GM18907 (cell line): ENCODE measurements at regions not wholly inside any gene's neighbourhood (a gene's known extent, or its start where the extent isn't known, plus 50 kb on each side); places are given as distances from the start of the nearest gene placed in this dataset.
"Not testable (repeated sequence)": the region's sequence is repeated elsewhere in the genome, so short reads cannot be mapped to it uniquely, and the experiment has no call there.

Experiments
- ATAC-seq: cut with Tn5 transposase; IDR thresholded peaks from one replicate; pipeline ENCODE4 v1.9.1; 2021; ENCODE audit warnings: mild to moderate bottlenecking, moderate library complexity; ENCODE audit not compliant: unreplicated experiment

- ATAC-seq = no peak
These were observed 88.1 kb upstream of the STMND1 start for GRCh38 chr6:17013701-17014100.

- ATAC-seq = no peak
These were observed 89.2 kb upstream of the STMND1 start for GRCh38 chr6:17012421-17013225.

DNA sequence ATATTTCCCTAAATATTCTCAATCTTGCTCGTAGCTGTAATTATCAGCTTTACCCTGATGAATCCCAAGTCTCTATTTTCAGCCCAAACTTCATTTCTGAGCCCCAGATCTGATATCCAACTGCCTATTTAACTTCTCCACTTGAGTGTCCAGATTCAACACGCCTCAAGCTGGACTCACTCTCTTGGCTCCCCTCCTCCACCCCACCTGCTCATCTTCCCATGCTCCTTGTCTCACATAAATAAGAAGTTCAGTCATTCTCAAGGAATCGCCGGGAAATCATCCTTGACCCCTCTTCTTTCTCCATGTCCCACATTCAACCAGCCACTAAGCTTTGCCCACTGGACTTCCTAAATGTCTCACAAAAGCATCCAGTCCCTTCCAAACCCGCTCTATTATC lies 89.9 kb upstream of the STMND1 start:
- no peak for ATAC-seq

DNA sequence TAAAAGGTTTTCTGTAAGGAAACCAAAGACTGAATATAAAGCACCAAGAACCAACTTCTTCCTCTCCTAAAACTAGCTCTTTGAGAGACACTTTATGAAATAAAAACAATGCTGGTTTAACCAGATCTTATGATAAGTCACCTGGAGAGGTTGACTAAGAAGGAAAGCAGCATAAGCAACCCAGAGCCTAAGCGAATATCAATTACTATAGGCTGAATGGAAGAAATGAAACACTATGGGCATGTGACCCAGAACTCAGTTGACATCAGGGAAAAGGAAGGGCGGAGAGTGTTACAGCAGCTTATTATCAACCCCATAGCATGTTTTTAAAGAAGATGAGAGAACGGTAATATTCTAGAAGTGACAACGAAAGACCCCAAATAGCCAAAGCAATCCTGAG lies 94.1 kb upstream of the STMND1 start:
- ATAC-seq = no peak

DNA sequence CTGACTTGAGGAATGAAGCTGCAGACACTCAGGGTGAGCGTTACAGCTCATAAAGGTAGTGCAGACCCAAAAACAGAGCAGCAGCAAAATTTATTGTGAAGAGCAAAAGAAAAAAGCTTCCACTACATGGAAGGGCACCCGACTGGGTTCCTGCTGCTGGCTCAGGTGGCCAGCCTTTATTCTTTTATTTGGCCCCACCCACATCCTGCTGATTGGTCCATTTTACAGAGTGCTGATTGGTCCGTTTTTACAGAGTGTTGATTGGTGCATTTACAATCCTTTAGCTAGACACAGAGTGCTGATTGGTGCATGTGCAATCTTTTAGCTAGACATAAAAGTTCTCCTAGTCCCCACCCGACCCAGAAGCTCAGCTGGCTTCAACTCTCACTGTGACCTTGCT lies 95.3 kb upstream of the STMND1 start:
- no peak for ATAC-seq

- no peak for ATAC-seq
These were observed 97.6 kb upstream of the STMND1 start for GRCh38 chr6:17004269-17004668.

- ATAC-seq = no peak
These were observed 99.7 kb upstream of the STMND1 start for GRCh38 chr6:17002123-17002522.

DNA sequence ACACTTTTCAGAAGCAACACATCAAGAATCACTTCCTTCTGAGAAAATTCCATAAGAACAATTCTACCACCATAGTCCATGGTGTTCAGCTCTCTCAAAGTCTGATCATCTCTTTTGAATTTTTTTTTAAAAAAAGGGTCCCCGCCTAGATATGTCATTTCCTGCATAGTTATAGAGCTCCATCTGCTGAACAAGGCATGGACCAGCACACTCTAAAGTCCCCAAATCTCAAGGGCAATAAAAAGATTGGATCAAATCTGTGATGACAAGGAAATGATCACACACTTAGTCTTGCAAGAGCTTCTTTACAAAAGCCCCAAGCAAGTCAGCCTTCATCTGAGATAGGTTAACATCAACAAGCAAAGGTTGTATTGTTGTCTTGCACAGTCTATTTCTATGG lies 100.7 kb upstream of the STMND1 start:
- no peak for ATAC-seq

DNA sequence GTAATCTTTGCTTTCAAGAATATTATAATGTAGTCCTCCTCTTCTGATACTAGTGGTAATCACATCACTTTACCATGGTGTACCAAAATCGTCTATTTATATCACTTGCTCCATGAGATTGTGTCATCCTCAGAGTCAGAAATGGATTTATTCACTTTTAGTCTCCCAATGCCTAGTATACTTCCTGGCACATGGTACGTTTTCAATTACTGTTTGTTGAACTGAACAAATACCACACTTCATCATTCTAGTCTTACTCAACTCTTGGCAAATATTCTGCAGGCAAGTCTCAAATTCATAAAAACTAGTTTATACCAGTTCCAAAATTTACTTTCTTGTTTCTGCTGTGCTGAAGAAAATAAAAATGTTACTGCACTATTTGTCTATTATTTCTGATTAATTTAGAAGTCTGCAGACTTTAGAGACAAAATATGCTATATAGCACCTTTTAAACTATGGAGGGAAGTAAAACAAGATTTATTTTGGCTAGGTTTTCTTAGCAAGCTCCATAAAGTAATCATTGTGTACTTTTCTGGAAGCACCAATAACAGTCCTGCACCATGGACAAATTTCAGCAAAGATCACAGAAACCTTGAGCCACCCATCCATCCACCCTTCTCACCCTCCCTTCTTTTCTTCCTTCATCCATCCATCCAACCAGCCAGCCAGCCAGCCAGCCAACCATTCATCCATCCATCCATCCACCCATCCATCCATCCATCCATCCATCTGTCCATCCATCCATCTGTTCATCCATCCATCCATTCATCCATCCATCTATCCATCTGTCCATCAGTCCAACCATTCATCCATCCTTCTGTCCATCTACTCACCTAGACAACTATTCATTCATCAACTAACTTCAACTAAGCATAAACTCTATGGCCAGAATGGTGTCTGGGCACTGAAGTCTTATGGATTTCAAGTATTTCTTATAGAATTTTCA lies 102.1 kb upstream of the STMND1 start:
- ATAC-seq = no peak

DNA sequence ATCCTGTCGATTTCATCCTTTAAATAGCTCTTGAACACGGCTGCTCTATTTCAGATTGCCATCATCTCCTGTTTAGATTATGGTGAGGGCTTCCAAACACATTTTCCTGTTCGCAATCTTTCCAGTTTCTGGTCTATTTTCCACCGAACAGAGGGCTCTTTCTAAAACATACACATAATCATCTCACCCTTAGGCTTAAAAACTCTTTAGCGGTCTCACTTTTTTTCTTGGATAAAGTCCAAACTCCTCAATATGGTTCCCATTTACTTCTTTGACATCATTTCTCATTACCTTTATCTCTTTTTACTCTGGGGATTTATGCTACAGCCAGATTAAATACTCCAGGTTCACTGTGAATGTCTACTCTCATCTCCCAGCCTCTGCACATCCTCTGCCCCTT lies 103.4 kb upstream of the STMND1 start:
- ATAC-seq = no peak

DNA sequence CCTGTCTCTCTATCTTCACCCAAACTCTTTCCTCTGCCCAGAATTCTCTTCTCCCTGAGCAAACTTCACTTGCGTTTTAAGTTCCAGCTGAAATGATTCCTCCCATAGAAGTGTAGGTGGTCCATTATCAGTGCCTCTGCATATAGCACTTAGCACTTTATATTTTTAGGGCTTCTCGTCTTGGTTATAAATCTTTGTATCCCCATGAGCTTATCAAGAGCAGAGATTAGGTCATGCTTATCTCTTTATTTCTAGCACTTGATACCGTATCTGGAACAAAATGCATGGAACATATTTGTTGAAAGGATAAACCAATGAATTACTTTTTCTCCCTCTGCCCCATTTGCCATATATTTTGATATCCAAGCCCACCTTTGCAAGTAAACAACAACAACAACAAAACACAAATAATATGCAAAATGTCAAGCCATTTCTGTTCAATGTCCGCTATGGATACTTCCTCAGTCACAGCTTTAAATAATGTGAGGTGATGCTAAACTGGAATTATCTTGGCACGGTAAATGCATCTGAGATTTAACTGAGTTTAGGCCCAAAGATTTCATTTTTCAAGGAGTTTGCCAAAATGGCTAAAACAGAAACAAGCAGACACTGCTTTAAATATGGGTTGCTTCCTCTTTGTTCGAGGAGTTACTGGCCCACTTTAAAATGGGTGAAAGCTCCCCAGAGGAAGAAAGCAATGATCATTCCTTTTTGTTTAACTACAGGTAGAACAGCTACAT lies 106.2 kb upstream of the STMND1 start:
- ATAC-seq = no peak

DNA sequence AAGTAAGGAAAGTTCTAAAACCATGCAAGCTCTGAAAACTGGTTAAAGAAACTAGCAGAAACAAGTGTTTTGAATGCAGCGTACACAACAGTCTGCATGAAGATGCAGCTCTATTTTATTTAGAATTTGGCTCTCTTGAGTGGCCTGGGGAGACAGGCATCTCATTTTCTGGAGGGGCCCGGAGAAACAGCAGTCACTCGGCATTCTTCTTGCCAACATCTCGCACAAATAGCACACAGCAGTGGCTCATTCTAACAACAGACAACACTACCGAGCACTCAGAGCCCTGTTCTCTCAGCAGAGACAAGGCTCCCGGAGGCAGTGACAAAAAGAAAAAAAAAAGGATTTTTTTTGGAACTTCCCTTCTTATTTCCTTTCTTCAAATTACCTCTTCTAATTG lies 108.5 kb upstream of the STMND1 start:
- no peak for ATAC-seq

GRCh38 chr6:16991981-16992629 lies 109.7 kb upstream of the STMND1 start:
- no peak for ATAC-seq

- ATAC-seq = not testable (repeated sequence)
These were observed 111.9 kb upstream of the STMND1 start for GRCh38 chr6:16989976-16990375.

- no peak for ATAC-seq
These were observed 112.5 kb upstream of the STMND1 start for GRCh38 chr6:16989382-16989781.

GRCh38 chr6:16987996-16988395 lies 113.9 kb upstream of the STMND1 start:
- ATAC-seq = no peak

DNA sequence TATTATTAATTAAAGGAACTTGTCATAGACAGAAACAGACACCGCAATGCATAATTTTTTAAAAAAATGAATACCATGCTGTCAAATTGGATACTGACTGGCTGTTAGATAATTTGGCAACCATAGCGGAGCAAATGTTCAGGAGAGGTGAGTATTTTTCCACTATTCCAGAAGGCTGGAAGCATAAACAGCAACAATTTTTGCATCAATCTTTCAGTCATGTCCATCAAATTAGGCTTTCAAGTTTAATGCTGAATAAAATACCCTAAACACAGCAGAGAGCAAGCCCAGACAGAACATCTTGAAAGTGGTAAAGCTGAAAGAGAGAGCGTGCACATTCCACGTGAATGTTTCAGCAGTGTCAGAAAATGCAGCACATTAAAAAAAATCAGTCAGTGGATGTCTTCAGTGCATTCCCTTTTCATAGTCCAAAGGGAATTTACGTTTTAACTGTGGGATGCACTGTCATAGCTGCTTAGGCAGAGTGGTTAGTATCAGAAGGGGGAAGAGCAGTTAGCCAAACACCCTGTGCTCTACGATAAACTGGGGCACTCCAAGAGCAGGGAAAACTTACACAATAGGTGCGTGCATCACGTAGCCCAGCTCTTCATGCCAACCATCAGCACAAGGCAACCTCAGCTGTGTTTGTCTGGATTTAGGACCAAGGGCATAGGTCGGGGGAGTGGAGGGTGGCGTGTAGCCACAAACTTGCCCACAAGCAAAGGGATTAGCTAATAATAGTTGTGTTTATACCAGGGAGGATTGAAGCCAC lies 116.2 kb upstream of the STMND1 start:
- no peak for ATAC-seq

- no peak for ATAC-seq
These were observed 119.0 kb upstream of the STMND1 start for GRCh38 chr6:16982807-16983206.

DNA sequence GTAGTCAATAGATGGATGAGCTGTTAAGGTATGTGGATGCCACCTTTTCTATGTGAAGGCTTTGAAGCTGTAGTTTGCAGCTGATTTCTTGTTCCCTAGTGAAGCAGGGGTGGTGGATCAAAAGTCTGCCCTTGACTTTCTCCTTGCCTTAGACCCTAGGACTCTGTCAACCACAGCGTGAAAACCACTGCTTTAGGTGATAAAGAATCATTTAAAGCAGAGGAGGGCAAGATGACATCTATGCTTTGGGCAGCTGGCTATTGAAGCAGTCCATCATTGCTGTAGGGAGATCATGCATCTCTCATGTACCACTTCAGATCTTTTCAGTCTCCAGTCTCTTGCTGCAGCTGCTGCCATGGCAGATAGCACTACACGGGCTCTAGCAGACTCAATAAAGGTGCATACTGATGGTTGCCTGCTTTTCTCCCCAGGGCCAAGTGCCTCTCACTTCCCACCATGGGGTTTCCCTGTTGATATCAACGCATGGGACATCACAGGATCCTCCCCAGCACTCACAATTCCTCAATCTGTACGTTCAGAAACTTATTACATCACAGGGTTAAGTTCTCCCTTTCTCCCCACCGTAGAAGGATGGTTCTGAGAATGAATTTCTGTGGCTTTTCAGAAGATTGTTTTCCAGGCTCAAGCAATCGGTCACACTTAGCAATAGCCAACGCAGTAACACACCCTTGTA lies 122.0 kb upstream of the STMND1 start:
- no peak for ATAC-seq
